NCI-H69 (cell line): ENCODE measurements at regions not wholly inside any gene's neighbourhood (a gene's known extent, or its start where the extent isn't known, plus 50 kb on each side); places are given as distances from the start of the nearest gene placed in this dataset.
A peak's percentile ranks its signal among the peaks of the same experiment; 100 is the strongest.

ENCODE experiments used
- DNase-seq: peaks from one replicate; lab custom pipeline; 2025; lab: John Stamatoyannopoulos, UW

- no peak for DNase-seq
Measured at GRCh38 chr11:19560156-19560555, 152.5 kb upstream of the NAV2 start.

GRCh38 chr11:19559746-19560145 is 152.9 kb upstream of the NAV2 start:
- DNase-seq = no peak

- no peak for DNase-seq
Measured at GRCh38 chr11:19558189-19558986, 154.2 kb upstream of the NAV2 start.

- peak; percentile 72 for DNase-seq
Measured at GRCh38 chr11:19557720-19558140, 154.9 kb upstream of the NAV2 start.

GRCh38 chr11:19557185-19557584 is 155.5 kb upstream of the NAV2 start:
- DNase-seq = no peak

- DNase-seq = no peak
Measured at GRCh38 chr11:19555266-19555665, 157.4 kb upstream of the NAV2 start.

- DNase-seq = peak; percentile 71
Measured at GRCh38 chr11:19553683-19554333, 158.8 kb upstream of the NAV2 start.

GRCh38 chr11:19552656-19553260 is 159.9 kb upstream of the NAV2 start:
- DNase-seq = no peak

- DNase-seq = peak; percentile 5
Measured at GRCh38 chr11:19552161-19552560, 160.5 kb upstream of the NAV2 start.

GRCh38 chr11:19551457-19551856 is 161.2 kb upstream of the NAV2 start:
- no peak for DNase-seq

- no peak for DNase-seq
Measured at GRCh38 chr11:19547044-19547443, 165.6 kb upstream of the NAV2 start.

- peak; percentile 39 for DNase-seq
Measured at GRCh38 chr11:19546325-19546724, 166.3 kb upstream of the NAV2 start.

- no peak for DNase-seq
Measured at GRCh38 chr11:19541521-19542049, 171.1 kb upstream of the NAV2 start.

GRCh38 chr11:19539861-19540260 is 172.8 kb upstream of the NAV2 start:
- no peak for DNase-seq

- no peak for DNase-seq
Measured at GRCh38 chr11:19537803-19538453, 174.7 kb upstream of the NAV2 start.

GRCh38 chr11:19536131-19536530 is 176.5 kb upstream of the NAV2 start:
- DNase-seq = no peak

- no peak for DNase-seq
Measured at GRCh38 chr11:19530505-19530904, 182.1 kb upstream of the NAV2 start.

GRCh38 chr11:19526119-19526518 is 186.5 kb upstream of the NAV2 start:
- no peak for DNase-seq

GRCh38 chr11:19525714-19526113 is 186.9 kb upstream of the NAV2 start:
- no peak for DNase-seq

GRCh38 chr11:19525276-19525675 is 187.4 kb upstream of the NAV2 start:
- DNase-seq = no peak

- DNase-seq = peak; percentile 54
Measured at GRCh38 chr11:19524171-19524671, 188.4 kb upstream of the NAV2 start.

GRCh38 chr11:19520681-19521080 is 192.0 kb upstream of the NAV2 start:
- DNase-seq = peak; percentile 23
